LNCaP clone FGC (cell line): ENCODE measurements at regions not wholly inside any gene's neighbourhood (a gene's known extent, or its start where the extent isn't known, plus 50 kb on each side); places are given as distances from the start of the nearest gene placed in this dataset.

ENCODE experiments used
- DNase-seq: peaks from one replicate; pipeline ENCODE4 v3.0.0-alpha.2; 2011; ENCODE audit warnings: low read depth
- H3K4me3 ChIP-seq: 2 replicates; pipeline ENCODE4 v1.5.1; 2011; ENCODE audit warnings: mild to moderate bottlenecking, low read depth, low read length, control low read depth
- CTCF ChIP-seq: IDR thresholded peaks from 2 replicates; pipeline ENCODE4 v1.5.1; 2012; ENCODE audit warnings: mild to moderate bottlenecking; ENCODE audit not compliant: control insufficient read depth, insufficient read depth; ENCODE audit errors: extremely low read depth

GRCh38 chr2:195457873-195458272 is 199.2 kb upstream of the SLC39A10 start:
- H3K4me3 ChIP-seq: no peak overlapping the region
- no peak for DNase-seq
- TF ChIP-seq CTCF: no peak

- no peak for TF ChIP-seq CTCF
- DNase-seq: no peak
These were observed 200.3 kb upstream of the SLC39A10 start for GRCh38 chr2:195456771-195457170.

GRCh38 chr2:195451160-195451559 is 205.9 kb upstream of the SLC39A10 start:
- no peak for DNase-seq
- no peak overlapping the region for H3K4me3 ChIP-seq
- TF ChIP-seq CTCF: no peak

More at GRCh38 chr2:195456771-195457170, 200.3 kb upstream of the SLC39A10 start:
- H3K4me3 ChIP-seq: no peak overlapping the region

- no peak overlapping the region for H3K4me3 ChIP-seq
- no peak for TF ChIP-seq CTCF
- DNase-seq: no peak
These were observed 206.4 kb upstream of the SLC39A10 start for GRCh38 chr2:195450552-195451113.

GRCh38 chr2:195447323-195447975 is 209.6 kb upstream of the SLC39A10 start:
- no peak for DNase-seq
- TF ChIP-seq CTCF: no peak
- no peak overlapping the region for H3K4me3 ChIP-seq

- no peak for DNase-seq
- TF ChIP-seq CTCF: no peak
- H3K4me3 ChIP-seq: no peak overlapping the region
These were observed 211.4 kb upstream of the SLC39A10 start for GRCh38 chr2:195445639-195446038.

- no peak overlapping the region for H3K4me3 ChIP-seq
- no peak for TF ChIP-seq CTCF
- no peak for DNase-seq
These were observed 213.1 kb upstream of the SLC39A10 start for GRCh38 chr2:195443926-195444325.
